Breast epithelium (tissue), 3 donors: ENCODE measurements at regions not wholly inside any gene's neighbourhood (a gene's known extent, or its start where the extent isn't known, plus 50 kb on each side); places are given as distances from the start of the nearest gene placed in this dataset.

ENCODE experiments used
- POLR2A ChIP-seq: fragments of 450-650 bp; IDR thresholded peaks from one replicate; pipeline ENCODE4 v1.6.1; 2016; ENCODE audit warnings: antibody characterized with exemption, mild to moderate bottlenecking, moderate library complexity
- POLR2AphosphoS5 ChIP-seq, 3 donors: sonication (generic); formaldehyde crosslinking; IDR thresholded peaks; one replicate each; pipeline ENCODE4 v1.6.1; 2017; ENCODE audit warnings: antibody characterized with exemption in 3 of 3
- TF ChIP-seq, protein P1 (sequence below), 3 donors: fragments of 450-650 bp; IDR thresholded peaks; one replicate each; pipeline ENCODE4 v1.5.1; 2016 to 2017; ENCODE audit warnings: antibody characterized with exemption in 3 of 3, mild to moderate bottlenecking in 3 of 3, moderate library complexity in 3 of 3

DNA sequence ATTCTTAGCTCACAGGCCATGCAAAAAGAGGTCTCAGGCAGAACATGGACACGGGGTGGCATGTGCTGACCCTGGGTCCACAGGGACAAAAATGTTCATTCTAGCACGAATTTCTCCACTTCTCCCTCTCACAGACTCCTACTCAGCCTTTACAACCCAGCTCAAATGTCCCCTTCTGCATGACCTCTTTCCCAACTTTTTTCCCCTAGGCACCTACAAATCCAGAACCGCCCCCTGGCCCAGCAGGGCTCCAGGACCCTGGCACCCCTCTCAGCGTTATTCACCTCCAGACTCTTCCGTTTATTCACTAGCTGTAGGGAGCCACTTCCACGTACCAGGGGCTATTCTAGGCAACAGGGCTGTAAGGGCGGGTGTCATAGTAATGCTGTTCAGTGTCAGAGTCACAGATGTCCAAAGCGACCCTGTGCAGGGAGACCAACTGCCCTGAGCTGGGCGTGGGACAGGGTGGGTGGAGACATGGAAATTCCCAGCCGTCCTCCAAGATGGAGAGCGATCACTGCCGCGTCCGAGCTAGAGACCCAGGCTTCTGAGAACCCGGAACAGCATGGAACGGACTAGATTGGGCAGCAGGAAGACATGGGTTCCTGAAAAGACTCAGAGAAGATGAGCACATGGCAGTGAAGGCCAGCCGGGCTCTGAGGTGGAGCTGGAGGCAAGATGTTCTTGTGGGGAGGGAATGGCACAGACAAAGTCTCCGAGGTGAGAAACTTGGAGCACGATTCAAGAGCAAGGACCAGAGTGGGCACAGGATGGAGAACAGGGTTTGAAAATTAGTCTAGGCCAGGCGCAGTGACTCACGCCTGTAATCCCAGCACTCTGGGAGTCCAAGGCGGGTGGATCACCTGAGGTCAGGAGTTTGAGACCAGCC lies 274.9 kb upstream of the RTL1 start:
- TF ChIP-seq, protein P1, sequence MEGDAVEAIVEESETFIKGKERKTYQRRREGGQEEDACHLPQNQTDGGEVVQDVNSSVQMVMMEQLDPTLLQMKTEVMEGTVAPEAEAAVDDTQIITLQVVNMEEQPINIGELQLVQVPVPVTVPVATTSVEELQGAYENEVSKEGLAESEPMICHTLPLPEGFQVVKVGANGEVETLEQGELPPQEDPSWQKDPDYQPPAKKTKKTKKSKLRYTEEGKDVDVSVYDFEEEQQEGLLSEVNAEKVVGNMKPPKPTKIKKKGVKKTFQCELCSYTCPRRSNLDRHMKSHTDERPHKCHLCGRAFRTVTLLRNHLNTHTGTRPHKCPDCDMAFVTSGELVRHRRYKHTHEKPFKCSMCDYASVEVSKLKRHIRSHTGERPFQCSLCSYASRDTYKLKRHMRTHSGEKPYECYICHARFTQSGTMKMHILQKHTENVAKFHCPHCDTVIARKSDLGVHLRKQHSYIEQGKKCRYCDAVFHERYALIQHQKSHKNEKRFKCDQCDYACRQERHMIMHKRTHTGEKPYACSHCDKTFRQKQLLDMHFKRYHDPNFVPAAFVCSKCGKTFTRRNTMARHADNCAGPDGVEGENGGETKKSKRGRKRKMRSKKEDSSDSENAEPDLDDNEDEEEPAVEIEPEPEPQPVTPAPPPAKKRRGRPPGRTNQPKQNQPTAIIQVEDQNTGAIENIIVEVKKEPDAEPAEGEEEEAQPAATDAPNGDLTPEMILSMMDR (IDR thresholded peaks at IDR 0.05): no peak
- TF ChIP-seq POLR2AphosphoS5 (IDR thresholded peaks at IDR 0.05) (no peak), POLR2A (no peak)
